HG03469 (cell line): ENCODE measurements at regions not wholly inside any gene's neighbourhood (a gene's known extent, or its start where the extent isn't known, plus 50 kb on each side); places are given as distances from the start of the nearest gene placed in this dataset.

Experiments
- ATAC-seq: cut with Tn5 transposase; IDR thresholded peaks from one replicate; pipeline ENCODE4 v1.9.1; 2021; ENCODE audit warnings: mild to moderate bottlenecking, moderate library complexity, moderate number of reproducible peaks; ENCODE audit not compliant: unreplicated experiment

- no peak for ATAC-seq
These were observed 342.0 kb upstream of the ACTBL2 start for GRCh38 chr5:57824623-57825022.

- ATAC-seq = no peak
These were observed 341.4 kb upstream of the ACTBL2 start for GRCh38 chr5:57824047-57824446.

- no peak for ATAC-seq
These were observed 340.0 kb upstream of the ACTBL2 start for GRCh38 chr5:57822651-57823050.

- no peak for ATAC-seq
These were observed 335.8 kb upstream of the ACTBL2 start for GRCh38 chr5:57818397-57818796.

GRCh38 chr5:57817924-57818323, 335.3 kb upstream of the ACTBL2 start:
- no peak for ATAC-seq

- no peak for ATAC-seq
These were observed 334.4 kb upstream of the ACTBL2 start for GRCh38 chr5:57817001-57817453.

GRCh38 chr5:57816108-57816507, 333.5 kb upstream of the ACTBL2 start:
- ATAC-seq = no peak

GRCh38 chr5:57805732-57806131, 323.1 kb upstream of the ACTBL2 start:
- ATAC-seq = no peak

- no peak for ATAC-seq
These were observed 322.6 kb upstream of the ACTBL2 start for GRCh38 chr5:57805170-57805569.

GRCh38 chr5:57804505-57804904, 321.9 kb upstream of the ACTBL2 start:
- ATAC-seq = no peak

- ATAC-seq = no peak
These were observed 321.4 kb upstream of the ACTBL2 start for GRCh38 chr5:57804007-57804444.

GRCh38 chr5:57802131-57802530, 319.5 kb upstream of the ACTBL2 start:
- no peak for ATAC-seq

GRCh38 chr5:57795203-57795602, 312.6 kb upstream of the ACTBL2 start:
- no peak for ATAC-seq

GRCh38 chr5:57791875-57792274, 309.3 kb upstream of the ACTBL2 start:
- no peak for ATAC-seq

- no peak for ATAC-seq
These were observed 303.3 kb upstream of the ACTBL2 start for GRCh38 chr5:57785946-57786345.

- ATAC-seq = no peak
These were observed 301.5 kb upstream of the ACTBL2 start for GRCh38 chr5:57784121-57784520.

GRCh38 chr5:57783693-57784092, 301.1 kb upstream of the ACTBL2 start:
- no peak for ATAC-seq

- ATAC-seq = no peak
These were observed 298.3 kb upstream of the ACTBL2 start for GRCh38 chr5:57780961-57781325.

- ATAC-seq = no peak
These were observed 297.8 kb upstream of the ACTBL2 start for GRCh38 chr5:57780306-57780960.

GRCh38 chr5:57779383-57780223, 297.0 kb upstream of the ACTBL2 start:
- ATAC-seq = no peak

GRCh38 chr5:57778501-57779091, 296.0 kb upstream of the ACTBL2 start:
- no peak for ATAC-seq

GRCh38 chr5:57777174-57777581, 294.6 kb upstream of the ACTBL2 start:
- ATAC-seq = no peak
